Retinal pigment epithelial cell (primary cell): ENCODE measurements at regions not wholly inside any gene's neighbourhood (a gene's known extent, or its start where the extent isn't known, plus 50 kb on each side); places are given as distances from the start of the nearest gene placed in this dataset.
"Not testable (repeated sequence)": the region's sequence is repeated elsewhere in the genome, so short reads cannot be mapped to it uniquely, and the experiment has no call there.

Source experiments
- DNase-seq: peaks from one replicate; pipeline ENCODE4 v3.0.0-alpha.2; 2010; ENCODE audit warnings: low read depth
- H3K4me3 ChIP-seq: 2 replicates; pipeline ENCODE4 v1.5.1; 2011; ENCODE audit warnings: mild to moderate bottlenecking, low read length, control low read depth, moderate library complexity
- TF ChIP-seq, protein P1 (sequence below): conservative IDR thresholded peaks from 2 replicates; pipeline ENCODE4 v1.5.1; 2011; ENCODE audit warnings: low read depth, low read length, control low read depth, inconsistent platforms

DNA sequence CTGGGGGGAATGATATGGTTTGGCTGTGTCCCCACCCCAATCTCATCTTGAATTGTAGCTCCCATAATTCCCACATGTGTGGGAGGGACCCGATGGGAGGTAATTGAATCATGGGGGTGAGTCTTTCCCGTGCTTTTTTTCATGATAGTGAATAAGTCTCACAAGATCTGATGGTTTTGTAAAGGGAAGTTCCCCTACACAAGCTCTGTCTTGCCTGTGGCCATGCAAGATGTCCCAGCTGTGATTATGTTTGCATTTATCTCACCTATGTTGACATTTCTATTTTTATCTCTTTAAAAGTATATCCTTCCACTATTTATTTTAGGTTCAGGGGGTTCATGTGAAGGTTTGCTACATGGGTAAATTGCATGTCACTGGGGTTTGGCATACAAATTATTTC is 323.9 kb upstream of the GLI3 start:
- no peak for DNase-seq
- TF ChIP-seq, protein P1, sequence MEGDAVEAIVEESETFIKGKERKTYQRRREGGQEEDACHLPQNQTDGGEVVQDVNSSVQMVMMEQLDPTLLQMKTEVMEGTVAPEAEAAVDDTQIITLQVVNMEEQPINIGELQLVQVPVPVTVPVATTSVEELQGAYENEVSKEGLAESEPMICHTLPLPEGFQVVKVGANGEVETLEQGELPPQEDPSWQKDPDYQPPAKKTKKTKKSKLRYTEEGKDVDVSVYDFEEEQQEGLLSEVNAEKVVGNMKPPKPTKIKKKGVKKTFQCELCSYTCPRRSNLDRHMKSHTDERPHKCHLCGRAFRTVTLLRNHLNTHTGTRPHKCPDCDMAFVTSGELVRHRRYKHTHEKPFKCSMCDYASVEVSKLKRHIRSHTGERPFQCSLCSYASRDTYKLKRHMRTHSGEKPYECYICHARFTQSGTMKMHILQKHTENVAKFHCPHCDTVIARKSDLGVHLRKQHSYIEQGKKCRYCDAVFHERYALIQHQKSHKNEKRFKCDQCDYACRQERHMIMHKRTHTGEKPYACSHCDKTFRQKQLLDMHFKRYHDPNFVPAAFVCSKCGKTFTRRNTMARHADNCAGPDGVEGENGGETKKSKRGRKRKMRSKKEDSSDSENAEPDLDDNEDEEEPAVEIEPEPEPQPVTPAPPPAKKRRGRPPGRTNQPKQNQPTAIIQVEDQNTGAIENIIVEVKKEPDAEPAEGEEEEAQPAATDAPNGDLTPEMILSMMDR = no peak
- no peak overlapping the region for H3K4me3 ChIP-seq

DNA sequence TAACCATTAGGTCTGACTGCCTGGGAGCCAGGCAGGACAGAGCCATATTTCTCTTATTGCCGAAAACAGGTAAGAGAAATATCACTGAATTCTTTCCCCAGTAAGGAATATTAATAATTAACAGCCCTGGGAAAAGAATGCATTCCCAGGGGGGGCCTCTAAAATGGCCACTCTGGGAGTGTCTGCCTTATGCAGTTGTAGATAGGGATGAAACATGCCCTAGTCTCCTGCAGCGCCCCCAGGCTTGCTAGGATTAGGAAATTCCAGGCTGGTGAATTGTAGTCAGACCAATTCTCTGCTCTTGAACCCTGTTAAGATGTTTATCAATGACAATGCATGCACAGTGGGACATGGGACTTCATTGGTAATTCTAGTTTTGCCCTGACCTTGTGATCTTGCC is 317.9 kb upstream of the GLI3 start:
- DNase-seq, H3K4me3 ChIP-seq: not testable (repeated sequence)

DNA sequence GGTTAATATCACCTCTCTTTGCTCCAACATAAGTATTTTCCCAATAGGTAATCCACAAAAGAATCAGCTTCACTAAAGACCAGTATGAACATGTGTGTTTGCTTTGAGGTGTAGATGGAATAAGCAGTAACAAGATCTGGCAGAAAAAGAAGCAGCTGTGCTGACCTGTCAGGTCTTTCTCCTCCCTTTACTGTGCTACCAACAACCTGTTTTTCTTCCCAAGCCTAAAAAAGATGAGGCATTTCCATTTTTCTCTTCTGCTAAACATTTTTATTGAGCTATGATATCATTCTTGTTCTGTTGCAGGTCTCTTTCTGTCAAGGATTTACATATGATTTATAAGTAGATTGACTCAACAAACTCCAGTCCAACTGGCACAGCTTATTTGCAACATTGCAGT is 315.2 kb upstream of the GLI3 start:
- TF ChIP-seq, protein P1 = no peak
- H3K4me3 ChIP-seq = no peak overlapping the region
- no peak for DNase-seq

DNA sequence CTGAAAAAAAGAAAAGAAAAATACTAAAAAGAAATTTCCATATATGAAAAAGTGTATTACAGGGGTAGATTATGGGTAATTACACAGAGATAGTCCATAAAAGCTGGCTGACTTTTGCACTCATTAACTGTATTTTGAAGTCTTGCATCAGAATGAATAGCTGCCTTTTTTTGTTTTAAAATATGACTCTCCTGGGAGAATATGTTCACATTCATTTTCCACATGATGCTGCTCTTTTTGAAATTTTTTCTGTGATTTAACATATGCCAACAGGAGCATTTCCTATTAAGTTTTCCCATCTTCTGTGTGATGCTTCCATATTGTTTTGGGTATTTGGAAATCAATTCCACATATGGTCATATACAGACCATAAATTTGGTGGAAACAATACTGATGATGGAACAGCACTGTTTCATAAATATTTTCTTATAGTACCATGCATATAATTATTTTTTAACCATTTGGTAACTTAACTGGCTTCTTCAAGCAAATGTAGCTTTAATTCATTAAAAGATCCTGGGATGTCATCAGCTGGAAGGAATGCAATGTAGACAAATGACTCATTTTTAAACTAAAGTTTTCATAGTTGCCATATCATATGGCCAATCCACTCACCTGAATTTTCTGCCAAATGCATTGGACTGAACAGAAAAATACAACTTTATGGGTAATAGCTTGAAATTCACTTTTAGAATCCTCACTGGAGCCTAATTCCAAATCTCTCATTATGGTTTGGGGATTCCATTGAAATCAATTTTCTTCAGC is 313.9 kb upstream of the GLI3 start:
- no peak for DNase-seq
- TF ChIP-seq, protein P1 = no peak
- H3K4me3 ChIP-seq = no peak overlapping the region

DNA sequence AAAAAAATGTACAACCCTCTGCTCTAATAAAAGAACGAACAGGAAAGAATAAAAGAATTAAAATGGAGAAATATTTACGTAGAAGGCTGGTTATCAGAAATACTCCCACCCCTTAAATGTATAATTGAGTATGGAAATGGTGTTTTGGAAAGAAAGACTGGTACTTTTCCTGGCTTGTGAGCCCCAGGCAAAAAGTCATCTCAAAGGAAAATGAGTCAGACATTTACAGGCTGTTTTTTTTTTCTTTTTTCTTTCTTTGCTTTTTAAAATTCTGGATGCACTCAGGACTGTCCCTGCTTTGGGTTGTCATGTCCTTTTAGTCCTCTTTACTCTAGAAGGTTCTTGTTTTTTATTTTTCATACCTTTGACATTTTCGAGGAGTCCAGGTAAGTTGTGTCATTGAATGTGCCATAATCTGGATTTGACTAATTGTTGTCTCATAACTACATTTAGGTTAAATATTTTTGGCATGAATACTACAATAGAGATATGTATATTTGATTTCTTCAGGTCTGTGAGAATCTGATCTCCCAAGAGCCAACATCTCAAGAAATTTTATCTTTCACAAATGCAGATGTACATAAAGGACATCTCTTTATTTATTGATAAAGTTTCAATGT is 313.0 kb upstream of the GLI3 start:
- TF ChIP-seq, protein P1 = no peak
- no peak overlapping the region for H3K4me3 ChIP-seq
- DNase-seq = no peak

DNA sequence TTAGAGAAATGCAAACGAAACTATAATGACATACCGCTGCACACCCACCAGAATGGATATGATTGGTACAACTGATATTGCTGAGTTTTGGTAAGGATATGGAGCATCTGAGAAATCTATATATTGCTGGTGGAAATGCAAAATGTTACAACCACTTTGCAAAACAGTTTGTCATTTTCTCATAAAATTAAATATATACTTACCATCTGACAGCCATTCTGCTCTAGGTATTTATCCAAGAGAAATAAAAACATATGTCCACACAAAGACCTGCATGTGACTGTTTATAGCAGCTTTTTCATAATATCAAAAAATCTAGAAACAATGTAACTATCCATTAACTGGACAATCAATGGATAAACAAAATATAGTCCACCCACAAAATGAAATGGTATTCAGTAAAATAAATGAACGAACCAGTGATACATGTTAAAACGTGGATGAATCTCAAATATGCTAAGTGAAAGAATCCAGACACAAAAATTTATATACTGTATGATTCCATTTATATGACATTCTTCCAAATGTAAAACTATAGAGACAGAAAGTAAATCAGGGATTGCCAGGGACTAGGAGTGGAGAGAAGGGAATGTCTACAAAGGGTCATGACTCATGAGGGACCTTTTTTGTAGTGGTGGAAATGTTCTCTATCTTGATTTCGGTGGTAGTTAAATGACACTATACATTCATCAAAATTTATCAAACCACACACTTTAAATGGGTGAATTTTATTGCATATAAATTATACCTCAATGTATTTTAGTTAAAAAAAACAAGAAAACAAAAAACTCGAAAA is 312.0 kb upstream of the GLI3 start:
- TF ChIP-seq, protein P1 = no peak
- no peak for DNase-seq
- no peak overlapping the region for H3K4me3 ChIP-seq

DNA sequence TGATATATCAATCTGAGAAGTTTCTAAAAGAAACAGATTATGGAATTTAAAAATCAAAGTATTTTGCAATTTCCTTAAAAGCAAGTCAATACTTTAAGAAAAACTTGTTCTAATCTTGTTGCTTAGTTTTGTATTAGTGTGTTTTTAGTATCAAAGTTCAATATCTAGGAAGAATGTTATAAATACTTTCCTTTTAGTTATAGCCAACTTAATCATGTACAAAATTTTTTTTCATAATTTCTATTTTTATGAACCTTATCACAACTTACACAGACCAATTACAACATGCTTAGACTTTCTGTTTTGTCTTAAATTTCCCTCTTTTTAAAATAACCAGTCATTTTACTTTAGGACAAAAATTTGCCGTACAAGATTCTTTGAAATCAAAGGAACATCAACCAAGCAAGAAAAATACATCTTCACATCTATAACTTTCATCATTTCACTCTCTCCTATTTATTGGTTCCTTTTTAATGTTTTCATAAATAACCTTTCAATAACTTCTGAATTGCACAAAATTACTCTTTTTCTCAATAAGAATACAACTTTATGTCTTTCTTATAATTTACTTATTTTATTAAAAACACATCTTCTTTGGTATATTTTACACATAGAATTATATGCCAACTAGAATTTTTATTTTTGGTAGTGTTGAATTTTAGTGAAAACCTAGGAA is 308.2 kb upstream of the GLI3 start:
- H3K4me3 ChIP-seq = no peak overlapping the region
- no peak for DNase-seq
- TF ChIP-seq, protein P1 = no peak
